GM12892 (cell line): ENCODE measurements at regions not wholly inside any gene's neighbourhood (a gene's known extent, or its start where the extent isn't known, plus 50 kb on each side); places are given as distances from the start of the nearest gene placed in this dataset.

Source experiments
- POLR2A ChIP-seq: IDR thresholded peaks from 2 replicates; pipeline ENCODE4 v1.6.1; 2011; ENCODE audit warnings: low read depth, low read length, control low read depth
- POLR2AphosphoS5 ChIP-seq: IDR thresholded peaks from 2 replicates; pipeline ENCODE4 v1.6.1; 2011; ENCODE audit warnings: low read depth, low read length, control low read depth

- TF ChIP-seq POLR2A (no peak), POLR2AphosphoS5 (no peak)
Observed at GRCh38 chrX:68927178-68927577, 98.4 kb downstream of the EFNB1 start.
